Upper lobe of left lung (tissue), 4 donors: ENCODE measurements at regions not wholly inside any gene's neighbourhood (a gene's known extent, or its start where the extent isn't known, plus 50 kb on each side); places are given as distances from the start of the nearest gene placed in this dataset.

Source experiments
- CTCF ChIP-seq, 6 experiments: fragments of 450-650 bp in 4 of 6; fragments of 200-600 bp in 2 of 6; sonication (generic) in 2 of 6; IDR thresholded peaks; one replicate each; pipeline ENCODE4 v1.5.1; 2016 to 2019; ENCODE audit warnings: antibody characterized with exemption in 6 of 6
- EP300 ChIP-seq, 4 donors: sonication (generic); formaldehyde crosslinking; IDR thresholded peaks; one replicate each; pipeline ENCODE4 v1.5.1; 2017; ENCODE audit warnings: antibody characterized with exemption in 4 of 4, control low read depth in 2 of 4
- POLR2A ChIP-seq, 4 donors: fragments of 450-650 bp; IDR thresholded peaks; one replicate each; pipeline ENCODE4 v1.5.1; 2016 to 2017; ENCODE audit warnings: antibody characterized with exemption in 4 of 4, mild to moderate bottlenecking in 2 of 4
- POLR2AphosphoS5 ChIP-seq, 2 donors: sonication (generic); formaldehyde crosslinking; IDR thresholded peaks; one replicate each; pipeline ENCODE4 v1.5.1; 2017; ENCODE audit warnings: antibody characterized with exemption in 2 of 2

GRCh38 chr6:25064006-25064405 lies 128.2 kb upstream of the RIPOR2 start:
- no peak for TF ChIP-seq CTCF (IDR thresholded peaks at IDR 0.05)
- no peak for TF ChIP-seq POLR2A (IDR thresholded peaks at IDR 0.05)
- TF ChIP-seq POLR2AphosphoS5 (IDR thresholded peaks at IDR 0.05), result no peak
- no peak for TF ChIP-seq EP300 (IDR thresholded peaks at IDR 0.05)
